DND-41 (cell line): ENCODE measurements at regions not wholly inside any gene's neighbourhood (a gene's known extent, or its start where the extent isn't known, plus 50 kb on each side); places are given as distances from the start of the nearest gene placed in this dataset.

Experiments used
- CTCF ChIP-seq: IDR thresholded peaks from 2 replicates; pipeline ENCODE4 v1.5.1; 2012; ENCODE audit warnings: borderline replicate concordance, low read length, moderate library complexity, mild to moderate bottlenecking; ENCODE audit not compliant: poor library complexity, severe bottlenecking; ENCODE audit errors: extremely low read depth
- EZH2 ChIP-seq: IDR thresholded peaks from 3 replicates; pipeline ENCODE4 v1.6.1; 2012; ENCODE audit warnings: borderline replicate concordance, low read depth, mild to moderate bottlenecking, moderate library complexity, low read length, inconsistent platforms; ENCODE audit not compliant: severe bottlenecking

DNA sequence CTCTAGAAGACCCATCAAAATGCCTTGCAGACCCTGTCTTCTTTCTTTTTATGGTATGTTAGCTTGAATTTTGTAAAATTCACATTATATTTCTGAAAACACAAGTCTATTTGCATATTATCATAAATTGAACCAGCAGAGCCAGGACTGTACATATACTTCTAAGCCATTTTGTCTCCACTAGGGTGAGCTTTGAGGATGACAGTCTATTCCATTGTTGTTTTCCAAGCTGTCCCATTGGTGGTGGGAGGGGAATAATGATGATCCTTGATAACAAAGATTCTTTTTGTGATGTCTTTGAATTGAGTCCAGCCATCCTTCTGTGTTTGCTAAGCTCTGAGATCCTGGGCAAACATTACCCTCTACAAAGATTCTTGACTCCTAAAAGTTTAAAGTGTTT lies 359.3 kb upstream of the PCDH20 start:
- TF ChIP-seq CTCF (no peak), EZH2 (no peak)
